ENCODE measurements at regions not wholly inside any gene's neighbourhood (a gene's known extent, or its start where the extent isn't known, plus 50 kb on each side); places are given as distances from the start of the nearest gene placed in this dataset.

- no peak for TF ChIP-seq CTCF (conservative IDR thresholded peaks at IDR 0.05; ENCODE audit: low read depth, low read length)
- no peak overlapping the region for H3K4me3 ChIP-seq (ENCODE audit: low read length)
- no peak for DNase-seq (ENCODE audit: low read depth)
Observed at GRCh38 chr10:44183667-44184632, 200.9 kb downstream of the CXCL12 start.

GRCh38 chr10:44182909-44183308, 202.0 kb downstream of the CXCL12 start:
- no peak overlapping the region for H3K4me3 ChIP-seq (ENCODE audit: low read length)
- no peak for TF ChIP-seq CTCF (conservative IDR thresholded peaks at IDR 0.05; ENCODE audit: low read depth, low read length)
- no peak for DNase-seq (ENCODE audit: low read depth)

- no peak for TF ChIP-seq CTCF (conservative IDR thresholded peaks at IDR 0.05; ENCODE audit: low read depth, low read length)
- DNase-seq (ENCODE audit: low read depth): no peak
- no peak overlapping the region for H3K4me3 ChIP-seq (ENCODE audit: low read length)
Observed at GRCh38 chr10:44180321-44181168, 204.4 kb downstream of the CXCL12 start.

- no peak for TF ChIP-seq CTCF (conservative IDR thresholded peaks at IDR 0.05; ENCODE audit: low read depth, low read length)
- no peak for DNase-seq (ENCODE audit: low read depth)
- no peak overlapping the region for H3K4me3 ChIP-seq (ENCODE audit: low read length)
Observed at GRCh38 chr10:44178856-44179255, 206.0 kb downstream of the CXCL12 start.

GRCh38 chr10:44178281-44178680, 206.6 kb downstream of the CXCL12 start:
- TF ChIP-seq CTCF (conservative IDR thresholded peaks at IDR 0.05; ENCODE audit: low read depth, low read length): no peak
- no peak overlapping the region for H3K4me3 ChIP-seq (ENCODE audit: low read length)
- no peak for DNase-seq (ENCODE audit: low read depth)

- no peak for TF ChIP-seq CTCF (conservative IDR thresholded peaks at IDR 0.05; ENCODE audit: low read depth, low read length)
- no peak for DNase-seq (ENCODE audit: low read depth)
- no peak overlapping the region for H3K4me3 ChIP-seq (ENCODE audit: low read length)
Observed at GRCh38 chr10:44177610-44178009, 207.3 kb downstream of the CXCL12 start.
